ENCODE measurements at regions not wholly inside any gene's neighbourhood (a gene's known extent, or its start where the extent isn't known, plus 50 kb on each side); places are given as distances from the start of the nearest gene placed in this dataset.

- peaks cover 34% of the 10 kb centered on the region for H3K27me3 Mint-ChIP-seq (ENCODE audit: unreplicated experiment)
- no peak for DNase-seq
- no peak overlapping the region for H3K4me3 Mint-ChIP-seq (ENCODE audit: low read depth, unreplicated experiment)
- H3K9me3 Mint-ChIP-seq (ENCODE audit: low read depth, unreplicated experiment): no peaks in the 10 kb centered on the region
- no peak for TF ChIP-seq CTCF (IDR thresholded peaks at IDR 0.05; ENCODE audit: unreplicated experiment)
- H3K4me1 Mint-ChIP-seq (ENCODE audit: low read depth, unreplicated experiment): no peaks in the 10 kb centered on the region
- H3K27ac Mint-ChIP-seq (ENCODE audit: unreplicated experiment): no peak overlapping the region
- no peaks in the 10 kb centered on the region for H3K36me3 Mint-ChIP-seq (ENCODE audit: insufficient read depth, unreplicated experiment)
- BruUV-seq (replicated peaks): no TSS peak
- CTCF ChIA-PET: no interaction called here
- intact Hi-C loops (cut with micrococcal nuclease; ENCODE audit: unreplicated experiment): no loop called here
These were observed 100.7 kb downstream of the ICOS start for GRCh38 chr2:204037286-204037685.

GRCh38 chr2:204039298-204039838 lies 102.8 kb downstream of the ICOS start:
- Mint-ChIP-seq H3K4me3 (ENCODE audit: low read depth, unreplicated experiment) (no peak overlapping the region), H3K27ac (ENCODE audit: unreplicated experiment) (no peak overlapping the region), H3K36me3 (ENCODE audit: insufficient read depth, unreplicated experiment) (no peaks in the 10 kb centered on the region), H3K9me3 (ENCODE audit: low read depth, unreplicated experiment) (no peaks in the 10 kb centered on the region), H3K27me3 (ENCODE audit: unreplicated experiment) (peaks cover 50% of the 10 kb centered on the region), H3K4me1 (ENCODE audit: low read depth, unreplicated experiment) (no peaks in the 10 kb centered on the region)
- no TSS peak for BruUV-seq (replicated peaks)
- intact Hi-C loops (cut with micrococcal nuclease; ENCODE audit: unreplicated experiment): no loop called here
- no peak for DNase-seq
- no peak for TF ChIP-seq CTCF (IDR thresholded peaks at IDR 0.05; ENCODE audit: unreplicated experiment)
- CTCF ChIA-PET: interaction anchor here (1.8 kb wide), 1 partner anchor 9 kb away, joined by 4 read pairs; no protein-coding TSS in a partner anchor

GRCh38 chr2:204040016-204040415 lies 103.5 kb downstream of the ICOS start:
- no peak for TF ChIP-seq CTCF (IDR thresholded peaks at IDR 0.05; ENCODE audit: unreplicated experiment)
- DNase-seq: no peak
- Mint-ChIP-seq H3K36me3 (ENCODE audit: insufficient read depth, unreplicated experiment) (no peaks in the 10 kb centered on the region), H3K27me3 (ENCODE audit: unreplicated experiment) (peaks cover 57% of the 10 kb centered on the region), H3K4me1 (ENCODE audit: low read depth, unreplicated experiment) (no peaks in the 10 kb centered on the region), H3K9me3 (ENCODE audit: low read depth, unreplicated experiment) (no peaks in the 10 kb centered on the region), H3K4me3 (ENCODE audit: low read depth, unreplicated experiment) (no peak overlapping the region), H3K27ac (ENCODE audit: unreplicated experiment) (no peak overlapping the region)
- CTCF ChIA-PET: interaction anchor here (1.8 kb wide), 1 partner anchor 10 kb away, joined by 4 read pairs; no protein-coding TSS in a partner anchor
- intact Hi-C loops (cut with micrococcal nuclease; ENCODE audit: unreplicated experiment): no loop called here
- no TSS peak for BruUV-seq (replicated peaks)

- DNase-seq: no peak
- H3K4me3 Mint-ChIP-seq (ENCODE audit: low read depth, unreplicated experiment): no peak overlapping the region
- TF ChIP-seq CTCF (IDR thresholded peaks at IDR 0.05; ENCODE audit: unreplicated experiment): no peak
- H3K27ac Mint-ChIP-seq (ENCODE audit: unreplicated experiment): no peak overlapping the region
- H3K27me3 Mint-ChIP-seq (ENCODE audit: unreplicated experiment): peaks cover 76% of the 10 kb centered on the region
- CTCF ChIA-PET: no interaction called here
- intact Hi-C loops (cut with micrococcal nuclease; ENCODE audit: unreplicated experiment): no loop called here
- no peaks in the 10 kb centered on the region for H3K4me1 Mint-ChIP-seq (ENCODE audit: low read depth, unreplicated experiment)
- no peaks in the 10 kb centered on the region for H3K36me3 Mint-ChIP-seq (ENCODE audit: insufficient read depth, unreplicated experiment)
- H3K9me3 Mint-ChIP-seq (ENCODE audit: low read depth, unreplicated experiment): no peaks in the 10 kb centered on the region
- BruUV-seq (replicated peaks): no TSS peak
These were observed 105.8 kb downstream of the ICOS start for GRCh38 chr2:204042401-204042800.
